Esophagus squamous epithelium (tissue), 5 donors: ENCODE measurements at regions not wholly inside any gene's neighbourhood (a gene's known extent, or its start where the extent isn't known, plus 50 kb on each side); places are given as distances from the start of the nearest gene placed in this dataset.

Experiments
- DNase-seq: peaks from one replicate; lab custom pipeline; 2025; lab: John Stamatoyannopoulos, UW
- H3K27ac ChIP-seq, 4 donors: fragments of 200-600 bp; sonication (generic); one replicate each; pipeline ENCODE4 v1.5.1; 2016 to 2019; ENCODE audit warnings: mild to moderate bottlenecking in 1 of 4
- H3K27me3 ChIP-seq, 4 donors: fragments of 200-600 bp; sonication (generic); 1 replicate in 3 of 4; 2 replicates in 1 of 4; pipeline versions ENCODE4 v1.5.1 to v1.6.0; 2017 to 2021; ENCODE audit warnings: antibody characterized with exemption in 1 of 4
- H3K36me3 ChIP-seq, 3 donors: fragments of 200-600 bp; sonication (generic); one replicate each; pipeline ENCODE4 v1.5.1; 2016 to 2019
- H3K4me1 ChIP-seq, 3 donors: fragments of 200-600 bp; sonication (generic); one replicate each; pipeline ENCODE4 v1.5.1; 2017 to 2019
- H3K4me3 ChIP-seq, 4 donors: fragments of 200-600 bp; sonication (generic); 1 replicate in 3 of 4; 2 replicates in 1 of 4; pipeline ENCODE4 v1.5.1; 2016 to 2019; ENCODE audit warnings: mild to moderate bottlenecking in 2 of 4, moderate library complexity in 1 of 4
- H3K9me3 ChIP-seq, 3 donors: fragments of 200-600 bp; sonication (generic); one replicate each; pipeline ENCODE4 v1.5.1; 2016 to 2019
- CTCF ChIP-seq, 6 experiments: fragments of 450-650 bp in 4 of 6; fragments of 200-600 bp in 2 of 6; sonication (generic) in 2 of 6; IDR thresholded peaks; one replicate each; pipeline ENCODE4 v1.5.1; 2016 to 2019; ENCODE audit warnings: antibody characterized with exemption in 6 of 6, mild to moderate bottlenecking in 4 of 6, moderate library complexity in 4 of 6
- POLR2A ChIP-seq, 4 donors: fragments of 450-650 bp; IDR thresholded peaks; one replicate each; pipeline ENCODE4 v1.6.1; 2017; ENCODE audit warnings: antibody characterized with exemption in 4 of 4, mild to moderate bottlenecking in 4 of 4, moderate library complexity in 3 of 4
- WGBS, 2 donors: methylation state at CpG; one replicate each; pipeline ENCODE4 v1.1.5; 2018; 5-methylcytosine and 5-hydroxymethylcytosine counted together
- intact Hi-C: fragments of 100-400 bp; cut with DNase I; formaldehyde crosslinking; loops from one replicate; pipeline ENCODE4 v1.15.0; 2022
- donor health status: DM: yes; HTN: yes; CAD: no.

- Histone ChIP-seq H3K4me1 (peaks cover 0 to 4% (median 0%) of the 10 kb centered on the region in 3 donors), H3K4me3 (no peak overlapping the region), H3K27me3 (peaks cover 0 to 15% (median 0%) of the 10 kb centered on the region in 4 donors), H3K36me3 (no peaks in the 10 kb centered on the region), H3K9me3 (no peaks in the 10 kb centered on the region), H3K27ac (no peak overlapping the region)
- TF ChIP-seq CTCF (IDR thresholded peaks at IDR 0.05) (no peak), POLR2A (IDR thresholded peaks at IDR 0.05) (no peak)
- WGBS, 2 donors, result 34 to 55% methylated on average over 3 to 4 of the region's 4 CpGs
- intact Hi-C loops, result no loop called here
- no peak for DNase-seq
Measured at GRCh38 chr20:60209048-60209447, 250.8 kb downstream of the CDH26 start.

GRCh38 chr20:60210779-60211617 lies 252.8 kb downstream of the CDH26 start:
- Histone ChIP-seq H3K4me1 (peaks cover 0 to 4% (median 0%) of the 10 kb centered on the region in 3 donors), H3K27ac (no peak overlapping the region), H3K36me3 (no peaks in the 10 kb centered on the region), H3K27me3 (peaks cover 0 to 15% (median 0%) of the 10 kb centered on the region in 4 donors), H3K4me3 (no peak overlapping the region), H3K9me3 (no peaks in the 10 kb centered on the region)
- DNase-seq, result no peak
- intact Hi-C loops, result no loop called here
- no peak for TF ChIP-seq POLR2A (IDR thresholded peaks at IDR 0.05)
- TF ChIP-seq CTCF (IDR thresholded peaks at IDR 0.05), result peak; percentile 52 to 83 (median 76)
- WGBS, 2 donors, result 29 to 43% methylated on average over 20 to 23 of the region's 25 CpGs

DNA sequence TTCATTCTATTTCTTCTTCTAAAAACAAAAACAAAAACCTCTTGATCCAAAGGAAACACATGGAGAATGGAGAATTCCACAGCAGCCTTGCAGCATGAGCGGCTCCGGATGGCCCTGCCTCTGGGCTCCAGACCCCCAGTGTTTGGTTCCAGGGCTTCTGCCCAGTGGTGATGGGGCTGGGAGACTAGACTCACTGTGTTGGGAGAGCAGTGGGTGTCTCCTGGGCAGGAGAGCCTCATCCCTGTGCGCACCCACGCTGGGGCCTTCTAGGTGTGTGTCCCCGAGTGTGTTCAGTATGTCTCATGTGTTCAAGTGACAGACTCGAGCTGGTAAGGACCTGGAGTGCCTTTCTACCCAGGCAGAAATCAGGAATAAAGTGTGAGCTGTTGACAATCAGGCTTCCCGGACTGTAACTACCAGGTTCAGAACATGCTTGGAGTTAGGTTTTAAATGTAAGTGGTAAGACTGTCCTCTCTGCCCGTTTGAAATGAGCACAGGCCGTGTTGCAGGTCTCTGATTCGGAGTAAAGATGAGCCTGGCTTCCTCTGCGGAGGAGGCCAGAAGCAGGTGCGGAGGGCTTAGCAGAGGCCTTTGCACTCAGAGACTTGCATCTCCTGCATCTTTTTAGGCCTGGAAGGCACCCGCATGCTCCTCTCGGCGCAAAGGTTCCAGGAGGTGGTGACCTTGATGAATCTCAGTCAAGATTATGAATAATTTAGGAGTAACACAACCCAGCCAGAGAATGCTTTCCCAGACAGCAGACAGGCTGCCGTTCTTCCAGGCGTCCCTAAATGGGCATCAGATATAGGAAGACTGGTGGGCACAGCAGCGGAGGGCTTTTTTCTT lies 253.6 kb downstream of the CDH26 start:
- H3K27me3 ChIP-seq, result peaks cover 0 to 8% (median 0%) of the 10 kb centered on the region in 4 donors
- no peak for DNase-seq
- H3K4me3 ChIP-seq, result no peak overlapping the region
- intact Hi-C loops, result no loop called here
- WGBS, 2 donors, result 73 to 76% methylated on average over 12 to 17 of the region's 18 CpGs
- H3K4me1 ChIP-seq, result peaks cover 0 to 4% (median 0%) of the 10 kb centered on the region in 3 donors
- TF ChIP-seq CTCF (IDR thresholded peaks at IDR 0.05), result no peak
- TF ChIP-seq POLR2A (IDR thresholded peaks at IDR 0.05), result no peak
- H3K27ac ChIP-seq, result no peak overlapping the region
- H3K9me3 ChIP-seq, result no peaks in the 10 kb centered on the region
- no peaks in the 10 kb centered on the region for H3K36me3 ChIP-seq

- Histone ChIP-seq H3K27me3 (peaks cover 0 to 12% (median 0%) of the 10 kb centered on the region in 4 donors), H3K4me3 (no peak overlapping the region), H3K9me3 (no peaks in the 10 kb centered on the region), H3K4me1 (peaks cover 0 to 4% (median 0%) of the 10 kb centered on the region in 3 donors), H3K36me3 (no peaks in the 10 kb centered on the region), H3K27ac (no peak overlapping the region)
- no peak for TF ChIP-seq CTCF (IDR thresholded peaks at IDR 0.05)
- TF ChIP-seq POLR2A (IDR thresholded peaks at IDR 0.05), result no peak
- WGBS, 2 donors, result 78 to 82% methylated on average over 3 of the region's 3 CpGs
- intact Hi-C loops, result no loop called here
- no peak for DNase-seq
Measured at GRCh38 chr20:60212695-60213094, 254.5 kb downstream of the CDH26 start.
